Spinal cord (tissue), 9 donors: ENCODE measurements at regions not wholly inside any gene's neighbourhood (a gene's known extent, or its start where the extent isn't known, plus 50 kb on each side); places are given as distances from the start of the nearest gene placed in this dataset.
"Not testable (repeated sequence)": the region's sequence is repeated elsewhere in the genome, so short reads cannot be mapped to it uniquely, and the experiment has no call there.

Experiments used
- DNase-seq, 6 donors: peaks; one replicate each; pipeline versions ENCODE4 v3.0.0 to v3.0.0-alpha.2; 2013 to 2015; ENCODE audit warnings: low spot score in 6 of 6, low read depth in 4 of 6
- H3K27ac ChIP-seq: one replicate; pipeline ENCODE4 v1.5.1; 2013; ENCODE audit warnings: low read depth, low read length, control low read depth
- H3K27me3 ChIP-seq: one replicate; pipeline ENCODE4 v1.6.1; 2013; ENCODE audit warnings: low read length; ENCODE audit not compliant: control insufficient read depth, insufficient read depth
- H3K36me3 ChIP-seq: one replicate; pipeline ENCODE4 v1.6.1; 2013; ENCODE audit warnings: low read length; ENCODE audit not compliant: control insufficient read depth, insufficient read depth
- H3K4me1 ChIP-seq: one replicate; pipeline ENCODE4 v1.6.1; 2013; ENCODE audit warnings: low read length; ENCODE audit not compliant: control insufficient read depth, insufficient read depth
- H3K4me3 ChIP-seq: one replicate; pipeline ENCODE4 v1.5.1; 2013; ENCODE audit warnings: low read depth, low read length, control low read depth
- H3K9me3 ChIP-seq: one replicate; pipeline ENCODE4 v1.6.1; 2013; ENCODE audit warnings: low read length; ENCODE audit not compliant: control insufficient read depth, insufficient read depth
- WGBS: methylation state at CpG from one replicate; pipeline ENCODE4 v1.1.5; 2013; ENCODE audit warnings: missing lambda C conversion rate; ENCODE audit not compliant: insufficient coverage; 5-methylcytosine and 5-hydroxymethylcytosine counted together
- donor health status: healthy.

GRCh38 chr5:44969825-44970224 is 161.1 kb downstream of the MRPS30 start:
- H3K4me1 ChIP-seq: no peaks in the 10 kb centered on the region
- no peaks in the 10 kb centered on the region for H3K27me3 ChIP-seq
- WGBS: no CpG with 5 or more reads among the region's 4 CpGs
- H3K4me3 ChIP-seq: no peak overlapping the region
- no peak overlapping the region for H3K27ac ChIP-seq
- no peak for DNase-seq
- H3K9me3 ChIP-seq: peaks cover 1% of the 10 kb centered on the region
- H3K36me3 ChIP-seq: no peaks in the 10 kb centered on the region

GRCh38 chr5:44970963-44971362 is 162.2 kb downstream of the MRPS30 start:
- WGBS: 85% methylated on average over 2 of the region's 2 CpGs
- not testable (repeated sequence) for H3K27me3 ChIP-seq, H3K9me3 ChIP-seq

GRCh38 chr5:44974813-44975212 is 166.1 kb downstream of the MRPS30 start:
- no peak for DNase-seq
- Histone ChIP-seq H3K27ac (no peak overlapping the region), H3K27me3 (no peaks in the 10 kb centered on the region), H3K36me3 (no peaks in the 10 kb centered on the region), H3K9me3 (peaks cover 1% of the 10 kb centered on the region), H3K4me3 (no peak overlapping the region), H3K4me1 (no peaks in the 10 kb centered on the region)
- WGBS: 94% methylated on average over 14 of the region's 19 CpGs

More at GRCh38 chr5:44970963-44971362, 162.2 kb downstream of the MRPS30 start:
- not testable (repeated sequence) for H3K36me3 ChIP-seq, H3K4me3 ChIP-seq, DNase-seq, H3K4me1 ChIP-seq, H3K27ac ChIP-seq

DNA sequence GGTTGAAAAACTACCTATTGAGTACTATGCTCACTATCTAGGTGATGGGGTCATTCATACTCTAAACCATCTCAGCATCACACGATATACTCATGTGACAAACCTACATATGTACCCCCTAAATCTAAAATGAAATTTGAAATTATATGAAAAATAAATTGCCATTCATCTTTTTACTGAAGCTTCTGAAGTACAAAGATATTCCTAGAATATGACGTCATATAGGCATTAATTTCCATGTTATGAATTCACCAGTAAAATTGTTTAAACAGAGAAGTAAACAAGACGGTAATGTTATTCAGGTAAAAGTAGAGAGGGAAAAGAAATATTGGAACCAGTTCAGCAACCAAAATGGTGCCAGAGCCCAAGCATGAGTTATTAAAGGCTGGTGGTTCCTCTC is 173.0 kb downstream of the MRPS30 start:
- H3K27ac ChIP-seq: no peak overlapping the region
- H3K4me3 ChIP-seq: no peak overlapping the region
- WGBS: 100% methylated on average over 1 of the region's 3 CpGs
- no peak for DNase-seq
- H3K9me3 ChIP-seq: peaks cover 4% of the 10 kb centered on the region
- no peaks in the 10 kb centered on the region for H3K27me3 ChIP-seq
- H3K4me1 ChIP-seq: no peaks in the 10 kb centered on the region
- H3K36me3 ChIP-seq: no peaks in the 10 kb centered on the region

- H3K4me1 ChIP-seq: no peaks in the 10 kb centered on the region
- DNase-seq: no peak
- peaks cover 4% of the 10 kb centered on the region for H3K9me3 ChIP-seq
- no peak overlapping the region for H3K27ac ChIP-seq
- no peak overlapping the region for H3K4me3 ChIP-seq
- no peaks in the 10 kb centered on the region for H3K36me3 ChIP-seq
- H3K27me3 ChIP-seq: no peaks in the 10 kb centered on the region
Observed at GRCh38 chr5:44983006-44983405, 174.3 kb downstream of the MRPS30 start.

DNA sequence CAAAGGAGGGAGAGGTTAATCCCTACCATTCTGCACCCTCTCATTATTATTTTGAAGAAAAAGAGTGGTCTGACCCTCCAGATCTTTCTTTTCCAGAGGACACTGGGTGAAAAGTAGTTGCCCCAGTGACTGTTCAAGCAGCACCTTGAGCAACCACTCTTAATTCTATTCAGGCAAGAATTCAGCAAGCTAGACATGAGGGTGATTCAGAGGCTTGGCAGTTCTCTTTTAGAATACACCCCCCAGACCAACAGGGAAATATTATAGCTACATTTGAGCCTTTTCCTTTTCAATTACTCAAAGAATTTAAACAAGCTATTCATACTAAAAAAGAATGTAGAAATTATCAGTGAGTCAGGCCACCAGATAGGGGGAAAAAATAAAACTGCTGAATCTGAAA is 178.3 kb downstream of the MRPS30 start:
- Histone ChIP-seq H3K4me1 (no peaks in the 10 kb centered on the region), H3K9me3 (peaks cover 2% of the 10 kb centered on the region), H3K36me3 (no peaks in the 10 kb centered on the region), H3K4me3 (no peak overlapping the region), H3K27ac (no peak overlapping the region), H3K27me3 (no peaks in the 10 kb centered on the region)
- DNase-seq: no peak

DNA sequence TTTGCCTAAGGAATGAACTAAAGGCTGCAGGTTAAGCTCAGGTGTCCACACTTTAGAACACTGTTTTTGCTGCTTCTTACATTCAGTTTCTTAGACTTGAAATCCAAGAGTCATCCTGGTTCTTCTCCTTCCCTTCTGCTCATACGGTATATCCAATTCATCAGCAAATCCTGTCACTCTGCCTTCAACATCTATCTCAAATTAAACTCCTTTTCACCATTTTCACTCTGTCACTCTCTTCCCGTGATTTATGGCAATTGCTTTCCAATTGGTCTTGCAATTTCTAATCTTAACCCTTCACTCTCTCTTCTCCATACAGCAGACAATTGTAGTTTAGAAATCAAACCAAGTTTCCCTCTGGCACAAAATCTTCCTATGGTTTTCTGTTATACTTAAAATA is 182.9 kb downstream of the MRPS30 start:
- H3K4me3 ChIP-seq: no peak overlapping the region
- no peaks in the 10 kb centered on the region for H3K9me3 ChIP-seq
- no peak for DNase-seq
- H3K27ac ChIP-seq: no peak overlapping the region
- 93% methylated on average over 2 of the region's 2 CpGs for WGBS
- no peaks in the 10 kb centered on the region for H3K4me1 ChIP-seq
- no peaks in the 10 kb centered on the region for H3K27me3 ChIP-seq
- no peaks in the 10 kb centered on the region for H3K36me3 ChIP-seq

DNA sequence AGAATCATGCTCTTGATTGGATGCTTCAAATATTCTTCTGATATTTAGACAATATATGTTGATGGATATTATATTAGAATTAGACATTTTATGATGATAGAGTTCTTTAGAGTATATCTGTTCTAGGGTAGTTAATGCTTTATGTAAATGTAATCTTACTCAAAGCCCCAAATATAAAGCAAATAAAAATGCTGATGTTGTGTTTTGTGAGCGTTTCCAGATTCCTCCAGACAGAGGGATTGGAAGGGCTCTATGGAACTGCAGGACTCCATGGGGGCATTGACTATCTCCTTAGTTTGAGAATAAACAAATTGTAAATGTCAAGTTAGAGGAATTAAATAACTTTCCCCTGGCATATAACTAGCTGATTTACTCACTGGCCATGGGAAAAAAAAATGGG is 184.5 kb downstream of the MRPS30 start:
- no CpG with 5 or more reads among the region's 1 CpG for WGBS
- H3K9me3 ChIP-seq: no peaks in the 10 kb centered on the region
- no peaks in the 10 kb centered on the region for H3K36me3 ChIP-seq
- H3K27ac ChIP-seq: no peak overlapping the region
- H3K27me3 ChIP-seq: no peaks in the 10 kb centered on the region
- DNase-seq: no peak
- no peak overlapping the region for H3K4me3 ChIP-seq
- H3K4me1 ChIP-seq: no peaks in the 10 kb centered on the region

DNA sequence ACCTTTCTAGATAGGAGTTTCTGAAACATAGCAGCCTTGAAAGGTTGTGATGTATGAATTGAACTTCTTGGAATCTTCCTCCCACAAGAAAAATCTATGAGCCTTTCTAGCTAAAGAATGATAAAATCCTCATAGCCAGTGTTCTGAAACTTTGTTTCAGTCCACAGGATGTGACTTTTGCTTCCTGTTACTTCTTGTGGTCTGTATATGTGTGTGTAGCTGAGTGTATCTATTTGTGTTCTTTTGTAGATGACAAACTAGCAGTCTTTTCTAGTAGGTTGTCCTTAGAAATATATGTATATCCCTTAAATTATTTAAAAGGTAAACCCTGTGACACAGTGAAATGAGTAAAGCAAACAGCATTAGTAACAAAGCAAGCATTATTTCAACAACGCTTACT is 188.8 kb downstream of the MRPS30 start:
- no CpG with 5 or more reads among the region's 1 CpG for WGBS
- Histone ChIP-seq H3K27ac (no peak overlapping the region), H3K4me1 (no peaks in the 10 kb centered on the region), H3K9me3 (no peaks in the 10 kb centered on the region), H3K36me3 (no peaks in the 10 kb centered on the region), H3K4me3 (no peak overlapping the region), H3K27me3 (no peaks in the 10 kb centered on the region)
- no peak for DNase-seq

DNA sequence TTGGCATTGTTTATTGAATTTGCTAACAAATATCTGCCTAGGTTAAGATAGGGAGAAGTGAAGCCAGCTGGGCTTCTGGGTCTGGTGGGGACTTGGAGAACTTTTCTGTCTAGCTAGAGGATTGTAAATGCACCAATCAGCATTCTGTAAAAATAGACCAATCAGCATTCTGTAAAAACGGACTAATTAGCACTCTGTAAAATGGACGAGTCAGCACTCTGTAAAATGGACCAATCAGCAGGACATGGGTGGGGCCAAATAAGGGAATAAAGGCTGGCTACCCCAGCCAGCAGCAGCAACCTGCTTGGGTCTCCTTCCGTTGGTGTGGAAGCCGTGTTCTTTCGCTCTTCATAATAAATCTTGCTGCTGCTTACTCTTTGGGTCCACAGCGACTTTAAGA is 198.4 kb downstream of the MRPS30 start:
- WGBS: 98% methylated on average over 4 of the region's 6 CpGs
- H3K4me1 ChIP-seq, H3K27me3 ChIP-seq, H3K4me3 ChIP-seq, H3K9me3 ChIP-seq, DNase-seq, H3K36me3 ChIP-seq, H3K27ac ChIP-seq: not testable (repeated sequence)

GRCh38 chr5:45017568-45017967 is 208.8 kb downstream of the MRPS30 start:
- no CpG with 5 or more reads among the region's 4 CpGs for WGBS
- DNase-seq: no peak
- Histone ChIP-seq H3K27me3 (no peaks in the 10 kb centered on the region), H3K9me3 (no peaks in the 10 kb centered on the region), H3K4me1 (no peaks in the 10 kb centered on the region), H3K4me3 (no peak overlapping the region), H3K36me3 (no peaks in the 10 kb centered on the region), H3K27ac (no peak overlapping the region)
